ENCODE measurements at regions not wholly inside any gene's neighbourhood (a gene's known extent, or its start where the extent isn't known, plus 50 kb on each side); places are given as distances from the start of the nearest gene placed in this dataset.

DNA sequence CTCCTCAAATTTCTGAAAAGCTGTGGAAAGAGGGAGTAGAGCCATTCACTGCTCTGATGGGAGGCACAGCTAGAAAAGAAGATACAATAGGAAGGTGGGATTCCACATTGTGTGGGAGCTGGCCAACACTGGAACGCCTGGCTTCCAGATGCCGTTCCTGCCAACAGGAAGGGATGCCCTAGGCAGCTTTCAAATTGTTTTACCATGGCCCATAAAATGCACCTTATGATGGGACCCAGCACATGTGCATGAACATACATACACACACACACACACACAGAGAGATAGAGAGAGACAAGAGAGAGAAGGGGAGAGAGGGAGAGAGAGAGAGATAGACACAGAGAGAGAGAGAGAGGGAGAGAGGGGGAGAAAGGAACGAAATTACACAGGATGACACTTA is 86.1 kb upstream of the BZW1 start:
- DNase-seq (ENCODE audit: low read depth, low spot score): no peak

DNA sequence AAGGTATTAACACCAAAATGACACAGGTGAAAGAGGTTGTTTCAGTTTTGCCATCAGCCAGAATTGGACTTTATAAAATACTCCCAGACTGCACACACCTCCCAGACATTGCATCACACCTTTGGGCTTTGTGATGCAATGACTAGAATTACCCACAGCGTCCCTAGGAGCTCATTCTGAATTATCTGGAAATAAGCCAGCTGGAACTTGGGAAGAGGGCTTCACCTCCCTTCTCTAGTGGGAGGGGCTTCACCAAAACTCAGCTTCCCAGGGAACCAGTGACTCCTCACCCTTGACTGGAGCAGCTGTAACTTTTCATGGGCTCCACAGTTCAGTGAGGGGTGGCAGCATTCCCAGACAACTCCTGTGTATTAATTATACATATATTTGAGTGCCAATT is 83.1 kb upstream of the BZW1 start:
- DNase-seq (ENCODE audit: low read depth, low spot score): no peak

DNA sequence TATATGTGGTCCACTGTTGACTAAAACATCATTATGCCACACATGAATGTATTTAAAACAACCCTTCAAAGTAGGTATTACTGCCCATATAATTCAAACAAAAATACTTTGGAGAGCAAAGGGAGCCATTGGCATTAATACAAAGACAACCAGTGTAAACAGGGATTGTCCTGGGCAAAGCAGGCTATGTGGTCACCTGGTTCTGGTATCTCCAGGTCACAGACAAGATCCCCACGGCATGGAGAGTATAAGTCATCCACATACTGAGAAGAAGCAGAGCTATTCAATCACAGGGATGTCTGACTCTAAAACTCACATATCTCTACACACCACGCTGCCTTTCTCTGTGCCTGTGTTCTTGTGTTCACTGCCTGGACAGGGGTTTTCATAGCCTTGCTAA is 81.4 kb upstream of the BZW1 start:
- no peak for DNase-seq (ENCODE audit: low read depth, low spot score)

DNA sequence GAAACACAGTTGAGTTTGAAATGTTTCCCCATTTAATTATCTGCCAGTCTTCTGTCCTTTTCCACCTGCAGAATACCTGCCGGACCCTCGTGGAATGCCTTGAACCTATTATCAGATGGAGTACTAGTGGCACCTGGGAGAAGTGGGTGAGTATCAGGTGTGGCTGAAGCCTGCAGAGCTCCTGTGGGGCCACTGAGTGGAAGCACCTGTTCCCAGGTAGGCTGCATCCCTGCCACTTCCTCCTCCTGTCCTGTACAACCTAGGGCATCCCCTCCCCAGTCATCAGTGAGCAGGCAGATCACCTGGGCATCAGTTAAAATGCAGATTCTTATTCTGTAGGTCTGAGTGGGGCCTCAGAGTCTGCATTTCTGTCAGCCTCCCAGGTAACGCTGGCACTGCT is 80.8 kb upstream of the BZW1 start:
- DNase-seq (ENCODE audit: low read depth, low spot score): no peak

DNA sequence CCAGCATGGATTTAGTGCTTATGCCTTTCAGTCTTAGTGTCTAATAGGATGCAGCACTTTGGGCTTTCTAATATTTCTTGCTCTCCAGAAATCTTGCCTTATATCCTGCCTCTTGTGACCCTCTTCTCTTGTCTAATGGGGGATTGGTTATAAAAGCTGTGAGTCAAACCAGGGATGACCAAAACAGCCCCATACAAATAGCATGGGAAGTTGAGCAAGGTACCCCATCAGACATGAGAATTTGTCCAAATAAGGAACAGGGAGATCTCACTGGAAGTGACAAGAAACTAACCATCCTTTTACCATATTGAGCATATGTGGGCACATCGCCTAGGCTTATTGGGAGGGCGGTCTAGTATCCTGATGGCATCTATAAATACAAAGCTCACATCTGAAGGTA is 78.8 kb upstream of the BZW1 start:
- no peak for DNase-seq (ENCODE audit: low read depth, low spot score)

DNA sequence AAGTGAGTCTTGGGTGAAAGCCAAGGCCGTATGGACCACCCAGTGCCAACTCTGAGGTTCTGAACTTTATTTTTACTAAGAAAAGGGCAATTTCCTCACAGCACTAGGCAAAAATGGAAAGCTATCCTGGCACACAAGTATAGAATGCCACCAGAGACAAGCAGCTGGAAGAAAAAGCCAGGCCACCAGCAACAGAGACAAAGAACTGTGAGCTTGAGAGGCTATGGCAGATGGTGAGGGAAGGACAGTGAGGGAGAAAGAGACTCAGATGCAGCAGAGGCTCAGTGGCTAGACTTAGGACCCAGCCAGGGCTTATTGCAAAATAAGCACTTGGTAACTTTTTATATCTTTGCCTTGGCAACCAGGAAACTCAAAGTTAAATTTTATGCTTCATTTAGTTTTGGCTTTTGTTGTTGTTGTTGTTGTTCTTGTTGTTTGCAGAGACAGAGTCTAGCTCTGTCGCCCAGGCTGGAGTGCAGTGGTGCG is 78.0 kb upstream of the BZW1 start:
- no peak for DNase-seq (ENCODE audit: low read depth, low spot score)

DNA sequence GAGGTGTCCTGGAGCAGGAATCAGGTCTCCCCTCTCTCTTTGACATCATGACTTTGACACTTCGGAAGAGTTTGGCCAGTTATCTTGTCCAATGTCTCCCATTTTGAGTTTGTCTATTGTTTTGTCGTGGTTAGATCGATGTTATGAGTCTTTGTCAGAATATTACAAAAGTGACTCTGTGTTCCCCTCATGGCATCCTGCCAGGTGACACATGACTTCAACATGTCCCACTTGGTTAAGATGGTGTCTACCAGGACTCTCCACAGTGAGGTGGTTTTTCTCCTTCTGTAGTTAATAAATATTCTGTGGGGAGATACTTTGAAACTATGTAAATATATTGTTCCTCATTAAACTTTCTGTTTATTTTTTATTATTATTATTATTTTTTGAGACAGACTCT is 76.6 kb upstream of the BZW1 start:
- DNase-seq (ENCODE audit: low read depth, low spot score): no peak

DNA sequence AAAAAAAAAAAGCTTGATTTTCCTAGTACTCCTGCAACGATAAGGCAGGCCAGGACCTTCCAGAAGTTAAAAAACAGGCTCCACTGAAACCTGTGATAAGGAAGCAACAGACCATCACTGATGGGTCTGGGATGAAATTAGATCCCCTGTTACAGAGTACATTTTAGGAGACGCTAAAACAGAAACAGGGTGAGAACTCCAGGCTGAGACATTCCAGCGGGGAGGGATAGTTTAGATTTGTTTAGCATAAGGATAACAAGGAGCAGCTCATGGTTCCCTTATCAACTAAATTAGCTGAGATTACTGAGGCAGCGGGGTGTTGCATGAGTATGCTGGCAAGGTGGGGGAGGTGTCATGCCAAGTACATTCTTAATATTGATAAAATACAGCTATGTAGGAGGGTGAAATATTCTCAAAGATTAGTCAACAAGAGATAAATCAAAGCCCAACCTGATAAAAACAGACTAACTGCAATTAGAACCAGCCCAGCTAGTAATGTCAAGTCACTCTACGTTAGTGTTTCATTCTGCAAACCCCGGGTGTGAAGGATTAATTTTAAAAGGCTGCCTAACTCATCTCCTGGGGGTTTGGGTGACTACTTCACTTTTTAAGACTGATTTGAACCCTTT is 75.0 kb upstream of the BZW1 start:
- no peak for DNase-seq (ENCODE audit: low read depth, low spot score)

DNA sequence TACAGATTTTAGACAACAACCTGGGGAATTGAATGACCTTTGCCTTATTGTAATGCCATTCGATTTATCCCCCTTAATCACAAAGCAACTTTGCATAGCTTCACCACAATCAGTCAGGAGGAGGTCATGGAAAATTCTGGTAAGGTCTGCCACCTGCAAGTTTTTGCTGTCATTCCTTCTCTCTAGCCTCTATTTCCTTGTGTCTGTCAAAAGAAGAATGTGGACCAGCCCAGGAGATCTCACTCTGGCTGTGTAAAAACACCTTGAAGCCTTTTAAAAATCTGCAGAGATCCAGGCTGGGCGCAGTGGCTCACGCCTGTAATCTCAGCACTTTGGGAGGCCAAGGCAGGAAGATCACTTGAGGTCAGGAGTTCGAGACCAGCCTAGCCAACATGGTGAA is 74.1 kb upstream of the BZW1 start:
- DNase-seq (ENCODE audit: low read depth, low spot score): no peak

DNA sequence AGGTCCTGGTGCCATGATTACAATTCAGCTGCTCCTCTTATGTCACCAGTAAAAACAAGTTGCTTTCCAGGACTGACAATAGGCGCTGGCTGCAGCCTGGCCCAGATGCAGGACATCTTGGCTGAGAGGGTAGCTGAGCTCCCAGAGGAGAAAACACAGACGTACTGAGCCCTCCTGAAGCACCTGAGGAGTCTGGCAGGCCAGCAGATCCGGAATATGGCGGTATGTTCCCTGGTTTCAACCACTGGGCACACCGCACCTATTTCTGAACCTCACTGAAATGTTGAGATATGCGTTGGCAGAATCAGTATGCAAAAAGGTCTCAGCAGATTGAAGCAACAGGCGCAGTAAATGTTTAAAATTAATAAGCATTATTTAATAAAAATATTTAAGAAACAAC is 73.1 kb upstream of the BZW1 start:
- DNase-seq (ENCODE audit: low read depth, low spot score): no peak

DNA sequence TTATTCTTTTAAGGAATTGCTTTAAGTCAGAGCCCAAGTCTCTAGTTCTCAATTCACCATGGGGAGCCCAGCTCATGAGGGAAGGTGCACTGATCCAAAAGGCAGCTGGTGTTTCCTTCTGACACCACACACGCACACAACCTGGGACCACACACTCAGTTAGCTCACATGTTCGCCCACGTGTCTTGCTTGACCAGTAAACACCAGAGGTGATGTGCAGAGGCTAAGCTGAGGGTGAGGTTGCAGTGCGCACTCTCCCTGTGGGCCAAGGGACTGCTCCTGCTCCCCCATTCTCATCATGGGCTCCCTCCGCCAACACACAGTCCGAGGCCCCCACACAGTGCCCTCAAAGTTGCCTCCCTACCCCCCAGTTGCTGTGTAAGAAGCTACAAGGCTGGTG is 70.8 kb upstream of the BZW1 start:
- no peak for DNase-seq (ENCODE audit: low read depth, low spot score)

DNA sequence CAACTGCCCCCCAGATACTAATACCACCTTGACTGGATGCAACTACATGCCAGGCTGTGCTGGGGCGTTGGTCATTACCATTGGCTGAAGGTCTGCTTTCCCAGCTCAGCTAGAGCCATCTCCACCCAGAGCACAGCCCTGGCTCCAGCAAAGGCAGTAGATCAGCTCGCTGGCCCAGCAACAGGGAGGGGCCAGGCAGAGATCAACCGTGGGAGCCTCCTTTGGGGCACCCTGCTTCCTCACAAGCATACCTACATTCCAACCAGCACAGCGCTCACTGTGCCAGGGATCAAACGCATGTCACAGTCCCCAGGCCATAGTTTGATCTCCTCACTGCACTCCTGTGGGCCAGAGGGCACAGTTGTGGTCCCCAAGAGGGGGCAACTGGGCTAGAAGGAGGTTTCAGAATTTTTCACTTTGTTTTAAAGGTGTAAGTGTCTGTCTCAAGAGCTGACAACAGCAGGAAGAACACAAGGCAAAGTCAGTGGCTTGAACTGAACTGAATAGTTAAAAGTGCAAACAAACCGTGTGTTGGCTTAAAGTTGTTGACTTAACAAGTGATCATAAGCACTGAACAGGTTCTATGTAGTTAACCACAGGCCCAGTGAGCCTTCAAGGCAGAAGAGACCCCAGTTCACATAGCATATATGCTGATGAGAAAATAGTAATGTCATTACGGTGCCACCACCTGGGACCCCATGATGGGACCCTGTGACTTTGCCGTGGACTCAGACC is 70.1 kb upstream of the BZW1 start:
- no peak for DNase-seq (ENCODE audit: low read depth, low spot score)

DNA sequence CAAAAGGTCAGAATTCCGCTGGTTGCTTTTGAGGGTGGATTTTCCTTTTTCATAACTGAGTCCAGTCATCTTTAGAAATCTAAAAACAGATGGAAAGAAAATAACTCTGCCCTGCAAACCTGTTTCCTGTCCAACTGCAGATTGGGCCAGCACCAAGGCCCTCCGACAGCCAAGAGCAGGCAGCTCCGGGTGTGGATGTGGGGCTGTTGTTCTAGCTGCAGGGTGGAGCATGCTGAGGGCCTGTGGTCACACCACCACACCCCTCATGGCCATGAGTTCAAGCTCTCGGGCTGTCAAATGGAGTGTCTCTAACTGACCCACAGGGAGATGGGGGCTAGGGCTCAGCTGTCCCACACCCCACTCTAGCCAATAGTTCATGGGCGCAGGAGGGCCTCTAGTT is 69.3 kb upstream of the BZW1 start:
- peak; percentile 47 for DNase-seq (ENCODE audit: low read depth, low spot score)

DNA sequence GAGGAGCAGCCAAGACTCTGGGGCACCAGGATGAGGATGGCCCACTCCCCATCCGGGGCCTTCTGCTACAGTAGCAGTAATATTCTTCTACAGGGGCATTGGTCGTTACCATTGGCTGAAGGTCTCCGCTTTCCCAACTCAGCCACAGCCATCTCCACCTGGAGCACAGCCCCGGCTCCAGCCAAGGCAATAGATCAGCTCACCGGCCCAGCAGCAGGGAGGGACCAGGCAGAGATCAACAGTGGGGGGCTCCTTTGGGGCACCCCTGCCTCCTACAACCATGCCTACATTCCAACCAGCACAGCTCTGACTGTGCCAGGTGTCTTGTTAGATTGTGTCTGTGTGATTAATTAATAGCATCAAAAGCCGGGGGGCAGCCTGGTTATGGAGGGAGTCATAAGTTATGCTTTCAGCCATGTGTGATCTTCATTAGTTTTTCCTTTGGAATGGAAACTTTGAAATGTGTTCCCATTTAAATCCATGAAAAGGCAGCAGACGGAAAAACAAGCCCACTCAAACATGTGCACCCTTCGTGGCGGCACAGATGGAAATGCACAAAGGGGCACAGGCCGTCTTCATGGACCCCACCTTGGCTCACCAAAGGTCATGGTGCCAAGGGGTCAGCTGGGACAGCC is 68.6 kb upstream of the BZW1 start:
- no peak for DNase-seq (ENCODE audit: low read depth, low spot score)

DNA sequence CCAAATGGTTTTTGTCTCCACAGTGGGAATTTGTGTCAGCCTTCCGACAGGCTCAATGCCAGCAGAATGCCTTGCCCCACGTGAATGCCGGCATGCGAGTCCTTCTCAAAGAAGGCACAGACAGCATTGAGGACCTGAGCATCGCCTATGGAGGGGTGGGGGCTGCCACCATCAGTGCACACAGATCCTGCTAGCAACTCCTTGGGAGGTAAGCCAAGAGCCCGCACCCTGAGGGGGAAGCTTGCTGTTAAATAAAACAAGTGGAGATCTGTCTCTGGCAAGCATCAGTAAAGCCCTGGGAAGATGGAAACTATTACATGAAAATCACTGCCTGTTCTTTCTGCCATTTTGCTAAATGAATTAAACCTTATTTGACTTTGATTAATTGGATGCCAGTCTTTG is 67.5 kb upstream of the BZW1 start:
- no peak for DNase-seq (ENCODE audit: low read depth, low spot score)

DNA sequence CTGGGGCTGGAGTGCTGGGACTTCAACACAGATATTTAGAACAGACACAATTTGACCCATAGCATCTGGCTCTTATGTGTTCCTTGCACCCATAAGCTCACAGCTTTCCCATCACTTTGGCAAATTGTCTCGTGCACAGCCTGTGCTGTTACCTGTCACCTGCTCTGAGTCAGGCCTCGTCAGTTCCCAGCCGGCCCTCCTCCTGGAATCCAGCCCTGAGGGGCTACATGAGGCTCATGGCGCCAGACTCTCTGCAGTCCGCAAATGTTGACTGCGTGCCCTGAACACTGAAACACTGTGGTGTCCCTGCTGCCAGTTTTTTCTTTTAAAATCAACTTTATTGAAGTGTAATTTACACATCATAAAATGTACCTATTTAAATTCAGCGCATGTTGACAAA is 65.4 kb upstream of the BZW1 start:
- no peak for DNase-seq (ENCODE audit: low read depth, low spot score)

DNA sequence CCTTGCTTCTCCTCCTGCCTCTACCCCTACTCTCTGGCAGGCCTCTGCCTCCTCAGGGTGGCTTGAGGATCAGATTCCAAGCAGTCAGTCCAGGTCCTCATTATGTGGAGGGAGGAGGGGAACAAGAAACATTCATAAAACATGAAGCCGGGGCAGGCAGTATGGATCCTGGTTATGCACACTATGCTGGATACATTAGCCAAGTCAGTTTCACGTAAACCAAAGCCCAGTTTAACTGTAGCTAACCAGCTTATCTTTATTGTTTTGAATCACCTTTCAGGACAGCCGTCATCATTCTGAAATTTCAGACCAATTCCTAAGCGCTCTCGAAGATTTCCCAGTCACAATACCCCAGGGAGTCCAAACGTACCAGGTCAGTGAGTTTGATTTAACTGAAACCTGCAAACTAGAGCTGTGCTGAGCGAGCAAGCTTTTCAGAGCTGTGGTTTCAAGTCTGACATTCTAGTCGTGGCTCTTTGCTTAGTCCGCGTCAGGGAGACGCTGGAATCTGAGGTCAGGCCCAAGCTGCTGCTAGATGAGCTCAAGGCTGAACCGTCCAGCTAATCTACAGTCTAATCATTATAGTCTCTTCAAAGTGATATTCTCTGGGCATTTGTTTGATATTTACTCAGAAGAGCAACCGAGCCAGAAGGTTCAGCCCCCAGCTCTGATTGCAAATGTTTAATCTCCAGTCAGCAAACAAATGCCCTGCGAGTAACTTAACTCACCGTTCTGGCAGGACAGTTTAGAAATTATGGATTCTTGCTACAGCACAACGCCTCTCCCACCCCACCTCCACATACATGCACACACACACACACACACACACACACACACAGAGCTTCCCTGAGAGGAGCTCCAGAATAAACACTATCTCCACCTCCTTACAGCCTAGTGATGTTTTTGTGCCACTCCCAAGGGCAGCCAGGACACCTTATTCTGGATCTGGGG is 63.8 kb upstream of the BZW1 start:
- no peak for DNase-seq (ENCODE audit: low read depth, low spot score)

DNA sequence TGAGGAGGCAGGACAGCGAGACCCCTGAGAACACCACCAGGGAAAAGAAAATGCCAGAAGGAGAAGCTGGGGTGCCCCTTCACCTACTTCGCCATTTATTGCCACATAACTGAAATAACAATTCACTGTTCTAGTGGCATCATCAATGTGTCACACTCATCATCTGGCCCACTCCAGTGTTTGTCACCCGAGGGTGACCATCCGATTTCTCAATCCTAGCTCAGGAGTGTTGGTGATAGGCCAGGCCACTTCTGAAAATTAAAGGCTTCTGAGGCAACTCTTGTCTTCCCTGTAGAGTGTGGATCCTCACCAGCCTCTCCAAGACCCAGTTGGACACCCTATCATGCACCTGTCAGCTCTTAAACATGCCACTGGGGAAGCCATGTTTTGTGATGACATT is 62.9 kb upstream of the BZW1 start:
- no peak for DNase-seq (ENCODE audit: low read depth, low spot score)

DNA sequence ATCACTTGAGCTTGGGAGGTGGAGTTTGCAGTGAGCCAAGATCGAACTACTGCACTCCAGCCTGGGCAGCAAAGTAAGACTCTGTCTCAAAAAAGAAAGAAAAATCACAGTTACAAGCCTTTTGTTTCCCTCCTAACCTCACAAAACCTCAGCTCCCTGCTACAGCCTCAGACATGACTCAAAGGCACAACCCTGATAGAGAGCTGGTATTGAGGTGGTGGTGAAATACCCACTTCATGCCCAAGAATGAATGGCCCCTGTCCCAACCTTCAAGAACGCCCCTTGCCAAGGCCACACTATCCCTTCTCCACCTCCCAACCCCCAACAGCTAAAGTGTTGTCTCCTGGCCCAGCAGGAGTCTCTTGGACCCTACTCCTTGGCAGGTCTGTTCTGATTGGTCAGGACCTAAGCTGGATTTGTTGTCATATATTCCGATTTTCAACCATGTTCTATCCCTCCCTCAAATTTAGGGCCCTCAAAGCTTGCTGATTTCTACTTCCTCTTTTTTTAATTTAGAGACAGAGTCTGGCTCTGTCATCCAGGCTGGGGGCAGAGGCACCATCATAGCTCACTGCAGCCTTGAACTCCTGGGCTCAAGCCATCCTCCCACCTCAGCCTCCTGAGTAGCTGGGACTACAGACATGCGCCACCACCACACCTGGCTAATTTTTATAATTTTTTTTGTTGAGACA is 61.9 kb upstream of the BZW1 start:
- DNase-seq (ENCODE audit: low read depth, low spot score): no peak

DNA sequence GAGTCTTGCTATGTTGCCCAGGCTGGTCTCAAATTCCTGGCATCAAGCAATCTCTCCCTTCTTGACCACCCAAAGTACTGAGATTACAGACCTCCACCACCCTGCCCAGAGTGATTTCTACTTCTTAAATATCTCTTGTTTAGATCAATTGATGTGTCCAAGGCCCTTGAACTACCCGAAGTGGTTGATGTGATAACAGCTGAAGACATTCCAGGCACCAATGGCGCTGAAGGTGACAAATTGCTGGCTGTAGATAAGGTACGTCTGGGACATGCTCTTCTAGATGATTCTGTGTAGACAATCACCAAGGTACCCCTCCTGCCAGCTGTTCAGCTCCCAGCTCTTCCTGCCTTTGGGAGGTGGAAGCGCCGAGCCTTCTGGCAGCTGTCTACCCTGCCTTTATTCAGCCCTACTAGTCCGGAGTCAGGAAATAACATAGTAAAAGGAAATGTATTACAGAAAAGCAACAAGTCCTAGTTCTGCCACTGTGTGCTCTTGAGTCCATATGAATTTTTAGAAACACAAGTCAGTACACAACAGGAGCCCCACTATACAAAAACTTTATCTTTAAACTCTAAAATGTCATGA is 61.3 kb upstream of the BZW1 start:
- DNase-seq (ENCODE audit: low read depth, low spot score): no peak

DNA sequence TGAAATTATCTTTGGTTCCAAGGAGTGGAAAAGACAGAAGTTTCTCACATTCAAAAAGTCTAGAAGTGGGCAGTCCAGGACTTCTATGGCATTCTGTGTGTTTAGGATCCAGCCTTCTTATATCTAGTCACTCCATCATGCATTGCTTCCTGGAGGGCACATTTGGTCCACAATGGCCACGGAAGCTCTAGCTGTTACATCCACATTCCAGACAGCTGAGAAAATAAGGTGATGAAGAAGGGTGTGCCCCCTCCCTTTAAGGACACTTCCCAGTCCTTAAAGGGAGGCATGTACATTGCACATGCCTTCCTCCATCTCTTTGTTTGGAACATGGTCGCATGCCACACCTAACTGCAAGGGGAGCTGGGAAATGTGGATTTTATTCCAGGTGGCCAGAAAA is 59.9 kb upstream of the BZW1 start:
- DNase-seq (ENCODE audit: low read depth, low spot score): no peak
